ENCODE measurements at regions not wholly inside any gene's neighbourhood (a gene's known extent, or its start where the extent isn't known, plus 50 kb on each side); places are given as distances from the start of the nearest gene placed in this dataset.

DNA sequence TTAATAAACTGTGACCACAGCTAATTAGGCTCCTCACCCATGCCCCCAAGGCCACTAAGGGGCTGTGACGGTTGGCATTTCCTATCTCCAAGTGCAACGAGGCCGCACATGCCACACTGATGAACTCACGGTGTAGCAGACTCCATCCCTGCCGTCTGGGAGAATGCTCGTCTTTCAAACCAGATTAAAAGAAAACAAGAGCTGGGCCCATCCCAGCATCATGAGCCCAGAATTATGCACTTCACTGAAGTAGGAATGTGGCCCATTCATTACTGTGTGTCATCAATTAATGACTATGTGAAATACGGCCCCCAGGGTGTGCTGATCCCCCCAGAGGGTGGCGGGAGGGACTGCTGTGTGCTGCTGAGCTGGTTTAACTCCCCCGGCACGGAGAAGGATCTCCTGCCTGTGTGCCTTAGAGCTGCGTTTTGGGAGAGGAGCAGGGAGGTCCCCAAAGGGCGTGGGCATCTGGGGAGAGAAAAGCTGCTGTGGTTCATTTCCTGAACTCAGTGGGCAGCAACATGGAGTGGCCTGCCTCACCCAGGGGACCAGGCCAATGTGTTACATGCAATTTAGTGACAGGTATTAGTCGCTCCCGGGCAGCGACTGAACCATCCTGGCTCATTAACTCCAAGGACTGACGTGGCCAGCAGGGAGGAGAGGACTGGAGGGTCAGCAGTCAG is 194.5 kb downstream of the FOXL1 start:
- TF ChIP-seq CTCF (conservative IDR thresholded peaks at IDR 0.05; ENCODE audit: low read length) (no peak), EZH2phosphoT487 (IDR thresholded peaks at IDR 0.05; ENCODE audit: borderline replicate concordance, low read depth, low read length) (no peak)

Measured in OCI-LY7 (cell line).